GM11168 (cell line): ENCODE measurements at regions not wholly inside any gene's neighbourhood (a gene's known extent, or its start where the extent isn't known, plus 50 kb on each side); places are given as distances from the start of the nearest gene placed in this dataset.

Experiments
- in situ Hi-C: fragments of 300-500 bp; cut with MboI; formaldehyde crosslinking; loops from one replicate; pipeline ENCODE4 v1.12.0; 2022; ENCODE audit warnings: low sequenced_read_pairs; ENCODE audit not compliant: unreplicated experiment

- in situ Hi-C loops, result no loop called here
Observed at GRCh38 chr6:99092461-99092860, 144.7 kb upstream of the FBXL4 start.

GRCh38 chr6:99091985-99092384 is 144.2 kb upstream of the FBXL4 start:
- in situ Hi-C loops, result no loop called here

GRCh38 chr6:99080191-99080590 is 132.4 kb upstream of the FBXL4 start:
- in situ Hi-C loops, result no loop called here

GRCh38 chr6:99079058-99079457 is 131.3 kb upstream of the FBXL4 start:
- in situ Hi-C loops, result no loop called here

GRCh38 chr6:99073223-99073622 is 125.5 kb upstream of the FBXL4 start:
- in situ Hi-C loops, result no loop called here

- in situ Hi-C loops, result no loop called here
Observed at GRCh38 chr6:99066044-99066443, 118.3 kb upstream of the FBXL4 start.

GRCh38 chr6:99064834-99065233 is 117.1 kb upstream of the FBXL4 start:
- in situ Hi-C loops, result no loop called here

- in situ Hi-C loops, result no loop called here
Observed at GRCh38 chr6:99036672-99037071, 88.9 kb upstream of the FBXL4 start.

- in situ Hi-C loops, result no loop called here
Observed at GRCh38 chr6:99032396-99032795, 84.7 kb upstream of the FBXL4 start.

- in situ Hi-C loops, result no loop called here
Observed at GRCh38 chr6:99031957-99032356, 84.2 kb upstream of the FBXL4 start.

- in situ Hi-C loops, result no loop called here
Observed at GRCh38 chr6:99030915-99031314, 83.2 kb upstream of the FBXL4 start.

- in situ Hi-C loops, result no loop called here
Observed at GRCh38 chr6:99026135-99026534, 78.4 kb upstream of the FBXL4 start.

- in situ Hi-C loops, result no loop called here
Observed at GRCh38 chr6:99024089-99024488, 76.3 kb upstream of the FBXL4 start.

- in situ Hi-C loops, result no loop called here
Observed at GRCh38 chr6:99022039-99022609, 74.4 kb upstream of the FBXL4 start.

- in situ Hi-C loops, result no loop called here
Observed at GRCh38 chr6:99019381-99019780, 71.6 kb upstream of the FBXL4 start.

GRCh38 chr6:99017150-99017549 is 69.4 kb upstream of the FBXL4 start:
- in situ Hi-C loops, result no loop called here

GRCh38 chr6:99016355-99016754 is 68.6 kb upstream of the FBXL4 start:
- in situ Hi-C loops, result no loop called here

GRCh38 chr6:99014061-99014460 is 66.3 kb upstream of the FBXL4 start:
- in situ Hi-C loops, result no loop called here

- in situ Hi-C loops, result no loop called here
Observed at GRCh38 chr6:99013661-99014060, 65.9 kb upstream of the FBXL4 start.

- in situ Hi-C loops, result no loop called here
Observed at GRCh38 chr6:99013145-99013544, 65.4 kb upstream of the FBXL4 start.

- in situ Hi-C loops, result no loop called here
Observed at GRCh38 chr6:99011151-99011550, 63.4 kb upstream of the FBXL4 start.

- in situ Hi-C loops, result no loop called here
Observed at GRCh38 chr6:99002831-99003230, 55.1 kb upstream of the FBXL4 start.

GRCh38 chr6:98998103-98998502 is 50.4 kb upstream of the FBXL4 start:
- in situ Hi-C loops, result no loop called here
